ENCODE measurements at regions not wholly inside any gene's neighbourhood (a gene's known extent, or its start where the extent isn't known, plus 50 kb on each side); places are given as distances from the start of the nearest gene placed in this dataset.

GRCh38 chr3:153956613-153957012, 164.6 kb upstream of the ARHGEF26 start:
- TF ChIP-seq CTCF (IDR thresholded peaks at IDR 0.05; ENCODE audit: borderline replicate concordance, extremely low read depth, low read length, poor library complexity, severe bottlenecking) (no peak), EZH2 (IDR thresholded peaks at IDR 0.05; ENCODE audit: borderline replicate concordance, low read depth, low read length, severe bottlenecking) (no peak)
